GF-D8 (cell line): ENCODE measurements at regions not wholly inside any gene's neighbourhood (a gene's known extent, or its start where the extent isn't known, plus 50 kb on each side); places are given as distances from the start of the nearest gene placed in this dataset.
"Not testable (repeated sequence)": the region's sequence is repeated elsewhere in the genome, so short reads cannot be mapped to it uniquely, and the experiment has no call there.

Source experiments
- DNase-seq: peaks from one replicate; lab custom pipeline; 2025; lab: John Stamatoyannopoulos, UW

DNA sequence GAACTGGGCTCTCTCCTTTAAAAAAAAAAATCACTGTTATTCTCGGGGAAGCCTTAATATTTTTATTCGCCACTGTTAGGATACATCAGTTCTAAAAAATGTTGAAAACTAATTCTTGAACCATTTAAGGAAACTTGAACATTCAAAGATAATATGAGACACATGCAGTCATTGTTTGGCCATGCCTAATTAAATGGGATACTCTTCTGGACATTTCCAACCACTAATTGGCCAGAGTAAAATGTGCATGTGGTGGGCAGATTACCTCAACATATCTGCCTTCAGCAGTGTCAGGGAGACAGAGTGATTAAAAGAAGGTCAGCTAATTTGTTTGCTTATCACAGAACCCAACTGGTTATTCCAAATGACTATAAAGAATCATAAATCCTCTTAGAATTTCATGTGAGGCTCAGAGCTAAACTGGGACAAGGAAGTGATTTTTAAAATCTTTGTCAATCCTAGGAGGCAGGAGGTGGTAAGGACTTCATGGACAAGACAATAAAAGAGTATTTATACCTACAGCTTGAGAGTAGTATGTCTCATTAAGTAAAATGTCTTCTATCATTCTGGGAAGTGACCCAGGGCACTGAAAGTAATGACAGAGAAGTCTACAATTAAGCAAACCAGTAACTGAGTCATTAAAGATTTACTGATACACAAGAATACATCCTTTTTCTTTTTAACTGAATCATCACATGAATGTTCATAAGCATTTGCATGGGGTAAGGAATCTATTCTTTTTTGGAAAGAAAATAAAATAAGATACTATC is 242.9 kb upstream of the TRPM3 start:
- no peak for DNase-seq

DNA sequence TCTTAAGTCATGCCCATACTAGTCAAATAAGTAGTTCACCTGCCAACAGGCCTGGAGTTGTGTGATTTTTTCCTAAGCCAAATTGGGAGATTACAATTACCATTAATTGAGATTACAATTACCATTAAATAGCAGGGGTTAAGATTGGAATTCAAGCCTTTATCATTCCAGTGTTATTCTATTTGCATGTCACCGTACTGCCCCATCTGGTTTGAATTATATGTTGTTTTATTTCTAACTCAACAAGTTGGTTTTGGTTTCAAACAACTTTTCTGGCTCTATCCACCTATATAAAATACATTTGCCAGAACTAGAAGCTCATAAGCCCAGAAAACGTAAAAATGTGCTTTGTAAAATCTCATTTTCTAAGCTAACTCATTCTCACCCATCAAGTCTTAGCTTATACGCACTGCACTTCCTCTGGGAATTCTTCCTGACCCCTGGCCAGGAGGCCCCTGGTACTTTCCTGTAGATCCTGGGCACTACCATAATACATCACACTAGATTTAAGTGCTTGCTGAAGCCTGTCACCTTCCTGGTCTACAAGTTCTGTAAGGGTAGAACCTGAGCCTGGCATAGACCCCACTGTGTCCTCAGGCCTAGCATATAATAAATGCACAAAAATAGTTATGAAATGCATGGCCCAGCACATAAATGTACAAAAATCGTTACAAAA is 242.0 kb upstream of the TRPM3 start:
- DNase-seq: no peak

DNA sequence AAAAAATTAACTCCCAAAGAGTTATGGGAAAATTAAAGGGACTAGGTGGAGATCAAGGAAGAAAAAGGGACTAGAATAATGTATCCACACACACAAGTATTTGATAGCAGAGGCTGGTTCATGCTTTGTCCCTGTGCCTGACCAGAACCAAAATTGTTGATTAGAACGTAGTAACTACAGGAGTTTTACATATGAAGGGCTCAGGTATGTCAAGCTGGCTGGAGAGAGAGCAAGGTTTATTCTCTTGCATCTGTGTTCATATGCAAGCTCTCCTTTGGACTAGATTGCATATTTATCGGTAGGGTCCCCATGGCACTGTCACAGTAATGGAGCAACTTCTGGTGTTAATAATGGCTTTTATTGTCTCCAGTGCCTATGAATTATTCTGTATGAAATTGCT is 239.9 kb upstream of the TRPM3 start:
- DNase-seq: no peak

DNA sequence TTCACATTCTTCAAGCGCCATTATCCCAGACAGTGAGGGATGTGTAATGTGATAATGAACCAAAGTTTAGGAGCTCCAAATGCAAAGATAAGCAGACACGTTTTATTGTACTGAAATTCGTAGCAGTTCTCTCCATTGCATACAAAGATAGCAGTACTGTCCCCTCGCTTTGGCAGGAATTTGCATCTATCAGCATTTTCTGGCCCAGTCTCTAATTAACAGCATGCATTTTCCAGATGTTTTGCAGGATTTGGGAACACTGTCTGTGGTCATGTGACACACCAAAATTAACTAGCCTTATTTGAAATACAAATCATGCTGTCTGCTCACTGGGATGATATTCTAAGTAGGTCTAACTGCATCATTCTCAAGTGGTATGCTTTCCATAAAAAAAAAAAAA is 235.9 kb upstream of the TRPM3 start:
- no peak for DNase-seq

DNA sequence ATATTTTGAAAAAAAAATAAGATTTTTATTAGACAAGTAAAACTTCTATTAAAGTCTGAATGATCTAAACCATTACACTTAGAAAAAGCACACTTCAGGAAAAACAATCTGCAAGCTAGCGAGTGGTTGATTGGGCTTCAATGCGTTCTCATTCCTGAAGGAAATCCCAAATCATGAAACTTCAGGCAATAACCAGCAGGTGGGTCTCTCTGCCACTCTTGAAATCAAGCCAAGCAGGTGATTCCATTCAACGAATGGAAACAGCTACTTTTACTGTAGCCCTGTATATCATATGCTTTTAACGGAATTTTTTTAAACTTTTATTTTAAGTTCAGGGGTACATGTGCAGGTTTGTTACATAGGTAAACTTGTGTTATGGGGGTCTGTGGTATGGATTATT is 234.5 kb upstream of the TRPM3 start:
- no peak for DNase-seq

DNA sequence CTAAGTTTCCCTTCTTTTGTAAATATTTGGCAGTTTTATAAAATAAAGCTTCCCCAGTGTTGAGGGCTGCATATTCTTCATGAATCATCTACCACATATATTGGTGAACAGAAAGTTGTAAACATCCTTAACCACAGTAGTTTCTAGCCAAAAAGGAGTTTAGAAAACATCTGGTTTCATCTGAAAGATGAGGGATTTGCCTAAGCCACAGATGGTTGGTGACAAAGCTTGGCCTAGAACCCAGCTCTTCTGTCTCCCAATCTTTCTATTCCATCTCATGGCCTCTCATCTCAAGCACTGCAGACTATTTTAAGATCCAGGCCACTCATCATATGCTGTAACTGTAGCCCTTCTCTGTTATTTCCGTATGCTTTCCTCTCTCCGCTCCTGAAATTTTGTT is 232.3 kb upstream of the TRPM3 start:
- DNase-seq: no peak

DNA sequence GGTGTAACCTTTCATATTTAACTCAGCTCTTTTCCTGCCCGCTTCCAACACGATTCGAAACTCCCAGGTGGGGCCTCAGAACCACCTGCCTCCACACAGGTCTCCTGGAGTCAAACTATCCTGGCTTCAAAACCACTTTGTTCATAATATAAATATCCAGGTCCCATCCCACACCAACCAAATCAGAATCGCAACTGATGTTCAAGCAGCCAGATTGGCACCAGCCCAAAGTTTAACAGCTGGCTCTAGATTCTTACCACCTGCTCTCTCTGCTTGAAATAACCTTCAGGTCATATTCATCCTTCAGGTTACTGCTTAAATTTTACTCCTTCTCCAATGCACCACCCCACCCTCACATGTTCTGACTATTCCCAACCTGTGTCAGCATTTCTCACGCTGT is 231.4 kb upstream of the TRPM3 start:
- no peak for DNase-seq

- DNase-seq: no peak
Measured at GRCh38 chr9:71349218-71349617, 227.8 kb upstream of the TRPM3 start.

- no peak for DNase-seq
Measured at GRCh38 chr9:71333321-71333720, 211.9 kb upstream of the TRPM3 start.

- no peak for DNase-seq
Measured at GRCh38 chr9:71331603-71332002, 210.2 kb upstream of the TRPM3 start.

GRCh38 chr9:71329873-71330272 is 208.5 kb upstream of the TRPM3 start:
- DNase-seq: no peak

- DNase-seq: no peak
Measured at GRCh38 chr9:71326360-71326759, 204.9 kb upstream of the TRPM3 start.

- DNase-seq: no peak
Measured at GRCh38 chr9:71323357-71323756, 201.9 kb upstream of the TRPM3 start.

DNA sequence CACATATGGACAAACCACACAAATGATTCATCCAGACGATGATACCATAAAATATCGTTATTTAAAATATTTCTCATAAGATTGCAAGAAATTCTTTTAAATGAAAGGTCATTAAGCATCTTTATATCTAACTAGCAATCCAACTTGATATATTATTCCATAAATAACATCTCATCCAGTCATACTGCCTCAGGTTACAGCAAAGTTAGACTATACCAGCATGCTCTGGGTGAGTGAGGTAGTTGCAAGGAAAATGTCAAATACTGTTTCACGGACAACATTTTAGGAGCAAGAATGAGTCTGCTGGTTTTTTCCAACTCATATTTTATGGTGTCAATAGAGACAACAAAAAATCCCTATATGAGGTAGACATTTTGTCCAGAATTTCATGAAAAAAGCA is 200.9 kb upstream of the TRPM3 start:
- no peak for DNase-seq

DNA sequence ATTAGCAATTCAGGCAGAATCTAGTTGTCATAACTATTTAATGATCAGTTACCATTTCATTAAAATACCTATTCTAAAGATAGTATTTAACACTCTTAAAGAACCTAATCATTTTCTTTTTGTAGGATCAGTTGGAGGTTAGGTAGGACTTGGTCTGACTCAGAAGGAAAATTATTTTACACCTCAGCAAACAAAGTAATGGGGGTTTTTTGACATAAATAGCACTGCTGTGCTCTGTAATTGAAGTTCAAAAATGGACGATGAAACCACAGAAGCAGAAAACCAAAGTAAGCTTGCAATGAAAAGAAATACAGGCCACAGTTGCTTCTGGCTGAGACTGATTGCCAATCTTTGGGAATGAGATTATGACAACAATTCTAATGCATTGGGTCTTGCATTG is 187.0 kb upstream of the TRPM3 start:
- DNase-seq: no peak

DNA sequence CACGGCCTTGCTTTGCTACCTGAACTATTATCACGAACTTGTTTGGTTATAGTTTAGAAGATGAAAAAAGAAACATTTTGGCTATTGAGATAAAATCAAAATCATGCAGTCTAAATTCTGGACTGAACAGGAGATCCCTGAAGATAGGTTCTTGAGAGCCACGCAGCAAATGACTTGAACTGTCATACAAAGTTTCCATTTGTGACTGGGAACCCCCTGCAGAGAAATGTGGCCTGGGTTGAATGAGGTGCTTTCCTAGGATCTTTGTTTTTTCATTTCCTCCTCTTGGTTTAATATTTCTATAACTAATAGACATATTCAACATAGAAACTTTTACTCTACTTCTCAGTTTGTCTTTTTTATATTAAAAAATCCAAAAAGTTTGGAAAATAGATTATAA is 184.7 kb upstream of the TRPM3 start:
- no peak for DNase-seq

DNA sequence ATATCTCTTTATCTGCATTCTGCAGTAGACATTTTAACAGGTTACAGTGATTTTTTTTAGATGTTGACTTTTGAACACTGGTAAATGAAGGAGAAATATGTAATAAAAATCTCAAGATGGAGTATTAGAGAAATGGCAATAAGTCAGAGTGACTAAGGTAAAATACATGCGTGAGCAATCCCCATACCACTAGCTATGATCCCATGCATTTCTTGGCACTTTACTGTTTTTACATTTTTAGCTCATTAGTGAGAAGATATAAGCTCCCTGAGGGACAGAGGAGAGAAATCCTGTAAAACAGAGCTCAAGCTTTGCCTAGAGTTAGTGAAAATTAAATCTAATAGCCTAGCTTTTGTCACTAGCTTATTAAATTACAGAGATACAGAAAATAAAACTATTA is 181.9 kb upstream of the TRPM3 start:
- DNase-seq: no peak

DNA sequence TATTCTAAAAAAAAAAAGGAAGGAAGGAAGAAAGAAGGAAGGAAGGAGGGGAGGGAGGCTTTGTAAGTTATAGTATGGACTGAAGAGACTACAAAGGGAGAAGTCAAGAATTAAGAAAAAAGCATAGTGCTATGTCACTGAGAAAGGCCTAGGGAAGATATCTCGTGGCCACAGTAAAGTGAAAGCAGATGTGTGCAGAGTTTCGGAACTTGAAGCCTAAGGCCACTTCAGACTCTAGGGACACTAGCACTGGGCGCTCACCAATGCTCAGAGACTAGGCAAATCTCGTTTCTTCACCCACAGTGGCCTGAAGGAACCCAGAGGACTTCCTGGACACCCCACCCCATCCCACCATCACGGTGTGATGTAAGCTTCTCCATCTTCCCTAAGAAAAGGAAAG is 181.4 kb upstream of the TRPM3 start:
- DNase-seq: no peak

DNA sequence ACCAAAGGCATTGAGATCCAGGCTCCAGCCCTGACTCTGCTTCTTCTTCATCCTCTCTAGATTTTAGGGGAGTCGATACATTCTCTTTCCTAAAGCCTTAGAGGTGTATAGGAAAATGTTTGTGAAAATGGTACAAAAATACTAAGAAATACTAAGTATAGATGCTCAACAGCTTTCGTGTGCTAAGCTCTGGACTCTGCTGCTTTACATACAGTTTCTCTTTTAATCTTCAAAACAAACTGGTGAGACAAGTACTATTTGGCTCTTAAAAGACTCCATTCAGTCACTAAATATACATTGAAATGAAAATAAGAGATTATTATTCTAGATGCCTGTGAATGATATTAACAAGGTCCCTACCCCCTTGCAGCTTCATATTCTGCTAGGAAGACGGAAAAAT is 174.5 kb upstream of the TRPM3 start:
- no peak for DNase-seq

DNA sequence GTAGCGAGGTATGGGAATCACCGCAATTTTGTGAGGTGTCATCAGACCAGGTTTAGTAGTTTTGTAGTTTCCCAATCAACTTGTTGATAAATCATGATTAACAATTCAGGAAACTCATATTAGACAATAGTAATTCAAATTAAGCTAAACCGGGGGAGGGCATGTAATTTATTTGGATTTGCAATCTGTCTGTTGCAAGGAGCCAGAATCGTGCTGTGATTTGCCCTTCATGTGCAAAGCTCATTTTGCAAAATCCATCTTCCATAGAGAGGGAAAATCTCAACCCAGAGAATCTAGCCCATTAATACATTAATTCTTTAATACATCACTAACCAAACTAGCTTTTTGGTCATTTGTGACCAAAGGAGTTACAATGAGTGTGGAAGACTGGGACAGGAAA is 164.7 kb upstream of the TRPM3 start:
- DNase-seq: no peak

DNA sequence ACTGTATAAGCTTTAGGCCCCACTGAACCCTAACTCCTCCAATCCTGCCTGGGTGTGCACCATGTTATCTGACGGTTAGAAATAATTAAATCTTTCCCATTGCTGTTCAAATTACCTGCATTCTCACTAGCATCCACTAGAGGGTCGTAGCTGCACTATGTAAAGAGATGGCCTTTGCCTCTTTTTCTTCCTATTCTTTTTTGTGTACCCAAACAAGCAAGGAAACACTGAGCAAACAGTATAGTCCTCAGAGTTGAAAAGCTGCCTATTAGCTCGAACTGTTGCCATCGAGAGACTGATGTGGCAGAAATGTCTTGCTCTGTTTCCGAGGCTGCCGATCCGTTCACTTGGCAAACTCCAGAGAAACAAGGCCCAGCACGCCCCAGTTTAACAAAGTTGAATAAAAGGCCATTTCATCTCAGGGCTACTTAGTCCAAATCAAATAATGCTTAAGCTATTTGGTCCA is 163.8 kb upstream of the TRPM3 start:
- no peak for DNase-seq

DNA sequence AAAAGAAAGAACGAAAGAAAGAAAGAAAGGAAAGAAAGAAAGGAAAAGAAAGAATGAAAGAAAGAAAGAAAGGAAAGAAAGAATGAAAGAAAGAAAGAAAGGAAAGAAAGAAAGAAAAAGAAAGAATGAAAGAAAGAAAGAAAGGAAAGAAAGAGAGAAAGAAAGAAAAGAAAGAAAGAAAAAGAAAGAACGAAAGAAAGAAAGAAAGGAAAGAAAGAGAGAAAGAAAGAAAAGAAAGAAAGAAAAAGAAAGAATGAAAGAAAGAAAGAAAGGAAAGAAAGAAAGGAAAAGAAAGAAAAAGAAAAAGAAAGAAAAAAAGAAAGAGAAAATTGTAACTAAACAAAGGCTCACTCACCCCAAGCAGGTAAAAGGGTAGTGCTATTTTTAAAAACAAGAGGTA is 160.7 kb upstream of the TRPM3 start:
- not testable (repeated sequence) for DNase-seq

- DNase-seq: no peak
Measured at GRCh38 chr9:71279151-71279739, 157.8 kb upstream of the TRPM3 start.
